ENCODE measurements at regions not wholly inside any gene's neighbourhood (a gene's known extent, or its start where the extent isn't known, plus 50 kb on each side); places are given as distances from the start of the nearest gene placed in this dataset.

DNA sequence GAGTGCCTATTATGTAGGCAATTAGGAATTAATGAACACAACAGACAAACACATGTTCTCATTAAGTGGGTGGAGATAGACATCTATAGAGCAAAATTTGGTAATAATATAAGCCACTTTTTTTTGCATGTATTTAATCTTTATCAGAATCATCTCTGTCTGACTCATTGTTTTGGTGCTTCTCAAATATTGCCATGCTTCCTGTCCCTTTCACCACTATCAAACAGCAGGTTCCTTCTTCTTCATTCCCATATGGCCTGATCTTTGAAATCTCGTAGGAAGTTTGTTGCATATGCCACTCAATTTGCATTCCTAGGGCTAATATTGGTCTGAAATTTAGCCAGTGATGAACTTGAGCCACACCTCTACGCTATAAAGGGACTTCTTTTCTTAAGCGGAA is 128.9 kb upstream of the SPEF2 start:
- DNase-seq (ENCODE audit: low read depth): no peak
- H3K4me3 ChIP-seq (ENCODE audit: control insufficient read depth, low read depth, low read length): no peak overlapping the region
- TF ChIP-seq, protein P1, sequence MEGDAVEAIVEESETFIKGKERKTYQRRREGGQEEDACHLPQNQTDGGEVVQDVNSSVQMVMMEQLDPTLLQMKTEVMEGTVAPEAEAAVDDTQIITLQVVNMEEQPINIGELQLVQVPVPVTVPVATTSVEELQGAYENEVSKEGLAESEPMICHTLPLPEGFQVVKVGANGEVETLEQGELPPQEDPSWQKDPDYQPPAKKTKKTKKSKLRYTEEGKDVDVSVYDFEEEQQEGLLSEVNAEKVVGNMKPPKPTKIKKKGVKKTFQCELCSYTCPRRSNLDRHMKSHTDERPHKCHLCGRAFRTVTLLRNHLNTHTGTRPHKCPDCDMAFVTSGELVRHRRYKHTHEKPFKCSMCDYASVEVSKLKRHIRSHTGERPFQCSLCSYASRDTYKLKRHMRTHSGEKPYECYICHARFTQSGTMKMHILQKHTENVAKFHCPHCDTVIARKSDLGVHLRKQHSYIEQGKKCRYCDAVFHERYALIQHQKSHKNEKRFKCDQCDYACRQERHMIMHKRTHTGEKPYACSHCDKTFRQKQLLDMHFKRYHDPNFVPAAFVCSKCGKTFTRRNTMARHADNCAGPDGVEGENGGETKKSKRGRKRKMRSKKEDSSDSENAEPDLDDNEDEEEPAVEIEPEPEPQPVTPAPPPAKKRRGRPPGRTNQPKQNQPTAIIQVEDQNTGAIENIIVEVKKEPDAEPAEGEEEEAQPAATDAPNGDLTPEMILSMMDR (conservative IDR thresholded peaks at IDR 0.05; ENCODE audit: control insufficient read depth, insufficient read depth, low read depth, low read length): no peak

DNA sequence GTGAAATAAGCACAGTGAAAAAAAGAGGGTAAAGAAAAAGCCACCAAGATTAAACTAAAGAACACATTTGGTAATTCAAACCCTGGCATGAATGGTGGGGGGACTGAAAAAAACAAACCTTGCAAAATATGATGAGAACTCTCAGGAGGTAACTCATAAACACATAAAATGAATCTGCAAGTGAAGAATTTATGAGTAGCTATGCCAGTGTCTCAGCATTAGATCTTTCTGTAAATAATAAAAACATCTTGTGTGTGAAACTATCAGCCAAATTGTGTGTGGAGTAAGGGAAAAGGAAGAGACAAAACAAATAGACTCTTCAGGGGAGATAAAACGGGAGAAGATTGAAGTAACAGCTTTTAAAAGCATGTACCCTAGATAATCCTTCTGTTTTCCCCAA is 129.6 kb upstream of the SPEF2 start:
- no peak for DNase-seq (ENCODE audit: low read depth)
- TF ChIP-seq, protein P1 (conservative IDR thresholded peaks at IDR 0.05; ENCODE audit: control insufficient read depth, insufficient read depth, low read depth, low read length): no peak
- H3K4me3 ChIP-seq (ENCODE audit: control insufficient read depth, low read depth, low read length): no peak overlapping the region

DNA sequence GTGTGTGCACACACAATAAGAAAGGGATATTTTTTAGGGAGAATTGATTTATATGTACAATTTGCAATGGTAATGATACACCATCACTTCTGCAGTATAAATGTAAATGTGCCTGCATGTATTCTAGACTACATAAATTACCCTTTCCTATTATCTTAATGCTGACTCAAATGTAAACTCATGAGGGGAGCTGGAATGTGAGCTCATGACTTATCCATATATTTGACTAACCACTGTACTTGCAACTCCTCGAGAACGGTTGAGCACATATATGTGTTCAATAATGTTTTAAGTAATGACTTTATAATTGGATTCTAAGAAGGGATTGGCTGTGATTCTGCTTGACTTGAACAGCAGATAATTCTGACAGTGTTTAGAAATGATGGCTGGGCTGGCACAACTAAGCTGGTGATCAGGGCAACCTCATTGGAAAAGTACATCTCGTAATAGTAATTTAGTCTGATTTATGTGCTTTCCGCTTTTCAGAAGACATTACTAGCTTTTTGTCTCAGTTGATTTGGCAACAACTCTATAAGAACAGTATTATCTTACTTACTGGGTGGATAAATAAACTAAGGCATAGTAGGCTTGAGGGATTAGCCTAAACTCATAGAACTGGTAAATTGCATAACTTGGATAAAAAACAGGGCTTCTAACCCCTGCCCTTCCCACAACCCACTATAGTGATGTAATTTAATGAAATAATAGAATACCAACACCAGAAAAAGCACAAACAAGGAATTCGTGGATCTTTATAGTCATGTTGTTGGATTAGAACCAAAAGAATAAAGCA is 130.2 kb upstream of the SPEF2 start:
- TF ChIP-seq, protein P1 (conservative IDR thresholded peaks at IDR 0.05; ENCODE audit: control insufficient read depth, insufficient read depth, low read depth, low read length): no peak
- DNase-seq (ENCODE audit: low read depth): no peak
- H3K4me3 ChIP-seq (ENCODE audit: control insufficient read depth, low read depth, low read length): no peak overlapping the region

DNA sequence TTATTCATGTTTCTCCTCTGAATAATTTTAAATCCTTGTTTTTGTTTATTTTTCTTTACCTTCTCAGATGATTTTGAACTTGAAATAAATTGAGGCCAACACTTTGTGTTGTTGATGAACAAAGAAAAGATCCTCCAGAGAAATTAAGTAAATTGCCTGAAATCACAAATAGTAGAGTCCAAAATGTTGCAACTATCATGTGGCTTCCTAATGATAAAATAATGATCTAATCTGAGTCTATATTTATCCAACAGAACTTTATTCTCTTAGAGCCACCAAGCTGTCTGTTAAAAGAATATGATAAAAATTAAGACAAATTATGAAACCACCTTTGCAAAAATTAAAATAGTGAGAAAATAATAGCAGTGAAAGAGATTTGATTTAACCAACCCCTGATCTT is 132.2 kb upstream of the SPEF2 start:
- TF ChIP-seq, protein P1 (conservative IDR thresholded peaks at IDR 0.05; ENCODE audit: control insufficient read depth, insufficient read depth, low read depth, low read length): no peak
- DNase-seq (ENCODE audit: low read depth): no peak

DNA sequence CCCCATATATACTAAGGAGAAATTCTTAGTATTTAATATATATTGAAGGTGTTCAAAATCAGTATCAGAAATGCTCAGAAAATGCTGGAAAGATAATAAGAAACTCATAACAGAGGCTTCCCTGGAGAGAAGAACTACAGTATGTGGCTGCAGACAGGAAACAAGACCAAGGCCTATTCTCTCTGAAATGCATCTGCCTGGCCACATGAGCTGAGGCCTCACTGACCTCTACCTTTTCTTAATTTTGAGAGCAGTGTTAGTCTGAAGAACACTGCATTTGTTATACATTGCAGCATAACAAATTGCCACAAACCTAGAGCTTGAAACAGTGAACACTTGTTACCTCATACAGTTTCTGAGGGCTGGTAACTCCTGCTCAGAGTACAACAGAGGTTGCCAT is 133.4 kb upstream of the SPEF2 start:
- no peak for DNase-seq (ENCODE audit: low read depth)
- TF ChIP-seq, protein P1 (conservative IDR thresholded peaks at IDR 0.05; ENCODE audit: control insufficient read depth, insufficient read depth, low read depth, low read length): no peak
- H3K4me3 ChIP-seq (ENCODE audit: control insufficient read depth, low read depth, low read length): no peak overlapping the region

More for the DNA sequence above, 132.2 kb upstream of the SPEF2 start:
- no peak overlapping the region for H3K4me3 ChIP-seq (ENCODE audit: control insufficient read depth, low read depth, low read length)

DNA sequence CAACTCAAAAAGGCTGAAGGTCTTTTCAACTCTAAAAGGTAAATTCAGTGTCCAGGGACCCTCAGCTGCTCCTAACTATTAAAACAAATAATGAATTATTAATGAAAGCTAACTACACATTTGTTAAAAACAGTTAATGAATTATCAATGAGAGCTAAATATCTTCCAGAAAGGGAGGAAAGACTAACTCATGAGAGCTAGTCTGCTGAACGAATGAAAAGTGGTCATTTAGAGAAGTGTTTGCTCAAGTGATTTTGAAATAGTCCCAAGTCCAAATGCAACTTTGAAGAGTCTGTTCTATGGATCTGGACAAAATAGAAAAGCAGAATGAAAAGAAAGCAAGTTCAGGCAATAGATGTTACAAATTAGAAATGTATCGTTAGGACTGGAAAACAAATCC is 133.9 kb upstream of the SPEF2 start:
- no peak for DNase-seq (ENCODE audit: low read depth)
- H3K4me3 ChIP-seq (ENCODE audit: control insufficient read depth, low read depth, low read length): no peak overlapping the region
- TF ChIP-seq, protein P1 (conservative IDR thresholded peaks at IDR 0.05; ENCODE audit: control insufficient read depth, insufficient read depth, low read depth, low read length): no peak

All from fibroblast of mammary gland (primary cell).